Mesenchymal stem cell (in vitro differentiated cells and primary cell): ENCODE measurements at regions not wholly inside any gene's neighbourhood (a gene's known extent, or its start where the extent isn't known, plus 50 kb on each side); places are given as distances from the start of the nearest gene placed in this dataset.

ENCODE experiments used
- DNase-seq: peaks from one replicate; pipeline ENCODE4 v3.0.0-alpha.2; 2013
- H2AFZ ChIP-seq: one replicate; pipeline ENCODE4 v1.6.1; 2013; ENCODE audit warnings: low read depth, mild to moderate bottlenecking, control low read depth, inconsistent platforms, low read length, moderate library complexity
- H2AK5ac ChIP-seq: 2 replicates; pipeline ENCODE4 v1.6.1; 2013; ENCODE audit warnings: low read length, moderate library complexity, mild to moderate bottlenecking, inconsistent platforms; ENCODE audit not compliant: severe bottlenecking
- H2BK120ac ChIP-seq: one replicate; pipeline ENCODE4 v1.6.1; 2013; ENCODE audit warnings: low read depth, mild to moderate bottlenecking, inconsistent platforms, low read length, moderate library complexity
- H2BK12ac ChIP-seq, 2 experiments: one replicate each; pipeline ENCODE4 v1.6.1; 2013; ENCODE audit warnings: inconsistent platforms in 2 of 2, low read length in 2 of 2, mild to moderate bottlenecking in 2 of 2, moderate library complexity in 2 of 2, control low read depth in 1 of 2
- H2BK15ac ChIP-seq: one replicate; pipeline ENCODE4 v1.6.1; 2013; ENCODE audit warnings: mild to moderate bottlenecking, low read depth, inconsistent platforms; ENCODE audit not compliant: poor library complexity, severe bottlenecking
- H2BK5ac ChIP-seq: 2 replicates; pipeline ENCODE4 v1.6.1; 2013; ENCODE audit warnings: low read depth, mild to moderate bottlenecking, low read length, control low read depth, inconsistent platforms; ENCODE audit not compliant: poor library complexity, severe bottlenecking
- H3K14ac ChIP-seq, 2 experiments: one replicate each; pipeline ENCODE4 v1.6.1; 2013; ENCODE audit warnings: inconsistent platforms in 2 of 2, low read length in 2 of 2, control low read depth in 1 of 2, mild to moderate bottlenecking in 1 of 2, moderate library complexity in 1 of 2
- H3K18ac ChIP-seq, 2 experiments: one replicate each; pipeline ENCODE4 v1.6.1; 2013; ENCODE audit warnings: inconsistent platforms in 2 of 2, low read length in 2 of 2, control low read depth in 1 of 2, low read depth in 1 of 2, mild to moderate bottlenecking in 1 of 2
- H3K23ac ChIP-seq, 2 experiments: one replicate each; pipeline ENCODE4 v1.6.1; 2013; ENCODE audit warnings: inconsistent platforms in 2 of 2, low read length in 2 of 2, mild to moderate bottlenecking in 2 of 2, moderate library complexity in 2 of 2, control low read depth in 1 of 2
- H3K27ac ChIP-seq: 2 replicates; pipeline ENCODE4 v1.5.1; 2013; ENCODE audit warnings: mild to moderate bottlenecking, moderate library complexity, low read length, control low read depth, inconsistent platforms; ENCODE audit not compliant: poor library complexity, severe bottlenecking
- H3K27me3 ChIP-seq, 2 experiments: 2 replicates each; pipeline versions ENCODE4 v1.6.1 to v1.7.0; 2013; ENCODE audit warnings: low read length in 2 of 2, mild to moderate bottlenecking in 2 of 2, moderate library complexity in 2 of 2, control low read depth in 1 of 2, inconsistent platforms in 1 of 2; ENCODE audit not compliant: control insufficient read depth in 1 of 2, insufficient read depth in 1 of 2
- H3K36me3 ChIP-seq, 2 experiments: 2 replicates each; pipeline versions ENCODE4 v1.6.1 to v1.7.0; 2013; ENCODE audit warnings: low read length in 2 of 2, control low read depth in 1 of 2, inconsistent platforms in 1 of 2, low read depth in 1 of 2, mild to moderate bottlenecking in 1 of 2; ENCODE audit not compliant: insufficient read depth in 2 of 2, control insufficient read depth in 1 of 2
- H3K4ac ChIP-seq, 2 experiments: one replicate each; pipeline ENCODE4 v1.6.1; 2013; ENCODE audit warnings: inconsistent platforms in 2 of 2, low read length in 2 of 2, mild to moderate bottlenecking in 2 of 2, moderate library complexity in 2 of 2, control low read depth in 1 of 2, low read depth in 1 of 2
- H3K4me1 ChIP-seq: 2 replicates; pipeline ENCODE4 v1.6.1; 2013; ENCODE audit warnings: low read depth, low read length, control low read depth; ENCODE audit not compliant: control insufficient read depth, insufficient read depth
- H3K4me2 ChIP-seq: 2 replicates; pipeline ENCODE4 v1.6.1; 2013; ENCODE audit warnings: low read length, mild to moderate bottlenecking, inconsistent platforms; ENCODE audit not compliant: poor library complexity, severe bottlenecking
- H3K4me3 ChIP-seq, 2 experiments: 2 replicates each; pipeline versions ENCODE4 v1.5.1 to v1.7.0; 2013; ENCODE audit warnings: low read length in 2 of 2, mild to moderate bottlenecking in 2 of 2, control low read depth in 1 of 2, low read depth in 1 of 2; ENCODE audit not compliant: insufficient read depth in 1 of 2
- H3K79me1 ChIP-seq: replicated peaks from 2 replicates; pipeline ENCODE4 v1.6.1; 2013; ENCODE audit warnings: mild to moderate bottlenecking, control low read depth, low read length, inconsistent platforms; ENCODE audit not compliant: poor library complexity, severe bottlenecking
- H3K9ac ChIP-seq: 2 replicates; pipeline ENCODE4 v1.7.0; 2013; ENCODE audit warnings: mild to moderate bottlenecking, low read length, moderate library complexity
- H3K9me3 ChIP-seq: 2 replicates; pipeline ENCODE4 v1.7.0; 2013; ENCODE audit warnings: mild to moderate bottlenecking, low read length; ENCODE audit not compliant: control insufficient read depth
- H4K8ac ChIP-seq: one replicate; pipeline ENCODE4 v1.6.1; 2013; ENCODE audit warnings: inconsistent platforms, mild to moderate bottlenecking, low read length, moderate library complexity
- H4K91ac ChIP-seq: one replicate; pipeline ENCODE4 v1.6.1; 2013; ENCODE audit warnings: mild to moderate bottlenecking, low read length, inconsistent platforms
- WGBS: methylation state at CpG from one replicate; pipeline ENCODE4 v1.1.7; 2013; ENCODE audit warnings: mixed read lengths; 5-methylcytosine and 5-hydroxymethylcytosine counted together

DNA sequence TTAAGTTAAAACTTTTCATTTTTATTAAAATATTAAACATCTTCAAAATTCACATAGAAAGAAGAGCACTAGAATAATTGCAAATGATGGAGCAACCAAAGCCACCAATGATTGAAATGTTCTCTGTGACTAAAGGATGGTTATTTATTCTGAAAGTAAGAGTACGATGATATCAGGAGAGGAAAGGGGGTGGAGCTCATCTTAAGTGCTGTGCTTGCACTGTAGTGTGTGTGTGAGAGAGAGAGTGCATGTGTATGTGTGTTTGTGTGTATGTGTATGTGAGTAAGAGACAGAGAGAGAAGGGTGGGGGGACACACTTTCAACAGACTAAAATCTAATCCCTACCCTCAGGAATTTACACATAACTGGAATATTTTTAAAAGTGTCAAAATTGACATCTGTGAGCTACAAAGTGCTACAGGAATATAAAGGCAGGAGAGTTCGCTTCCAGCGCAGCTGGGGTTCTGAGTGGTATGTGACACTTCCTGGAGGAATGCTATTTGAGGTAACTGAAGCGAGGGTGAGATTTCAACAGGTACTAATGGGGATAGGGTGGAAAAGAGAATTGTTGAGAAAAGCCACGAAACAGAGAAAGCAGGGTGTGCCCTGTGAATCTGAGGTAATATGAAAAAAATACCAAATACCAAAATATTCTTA, 57.2 kb upstream of the SMNDC1 start:
- no peak overlapping the region for H2BK12ac ChIP-seq
- H3K18ac ChIP-seq: no peak overlapping the region
- H3K14ac ChIP-seq: no peak overlapping the region
- H2AK5ac ChIP-seq: no peak overlapping the region
- H3K23ac ChIP-seq: no peak overlapping the region
- no peak overlapping the region for H3K9ac ChIP-seq
- H2BK15ac ChIP-seq: no peak overlapping the region
- H3K4me1 ChIP-seq: peaks cover 42% of the 10 kb centered on the region
- WGBS: 39% methylated on average over 4 of the region's 5 CpGs
- H3K4me2 ChIP-seq: peak overlapping the region; percentile 57
- no peaks in the 10 kb centered on the region for H3K27me3 ChIP-seq
- no peak overlapping the region for H3K4me3 ChIP-seq
- no peaks in the 10 kb centered on the region for H3K9me3 ChIP-seq
- H2AFZ ChIP-seq: no peak overlapping the region
- H3K27ac ChIP-seq: peak overlapping the region; percentile 5
- no peak for DNase-seq
- H3K4ac ChIP-seq: no peak overlapping the region
- no peak overlapping the region for H4K91ac ChIP-seq
- H3K36me3 ChIP-seq: no peaks in the 10 kb centered on the region
- no peak overlapping the region for H2BK120ac ChIP-seq
- H4K8ac ChIP-seq: no peak overlapping the region
- H3K79me1 ChIP-seq: no peaks in the 10 kb centered on the region
- no peak overlapping the region for H2BK5ac ChIP-seq

DNA sequence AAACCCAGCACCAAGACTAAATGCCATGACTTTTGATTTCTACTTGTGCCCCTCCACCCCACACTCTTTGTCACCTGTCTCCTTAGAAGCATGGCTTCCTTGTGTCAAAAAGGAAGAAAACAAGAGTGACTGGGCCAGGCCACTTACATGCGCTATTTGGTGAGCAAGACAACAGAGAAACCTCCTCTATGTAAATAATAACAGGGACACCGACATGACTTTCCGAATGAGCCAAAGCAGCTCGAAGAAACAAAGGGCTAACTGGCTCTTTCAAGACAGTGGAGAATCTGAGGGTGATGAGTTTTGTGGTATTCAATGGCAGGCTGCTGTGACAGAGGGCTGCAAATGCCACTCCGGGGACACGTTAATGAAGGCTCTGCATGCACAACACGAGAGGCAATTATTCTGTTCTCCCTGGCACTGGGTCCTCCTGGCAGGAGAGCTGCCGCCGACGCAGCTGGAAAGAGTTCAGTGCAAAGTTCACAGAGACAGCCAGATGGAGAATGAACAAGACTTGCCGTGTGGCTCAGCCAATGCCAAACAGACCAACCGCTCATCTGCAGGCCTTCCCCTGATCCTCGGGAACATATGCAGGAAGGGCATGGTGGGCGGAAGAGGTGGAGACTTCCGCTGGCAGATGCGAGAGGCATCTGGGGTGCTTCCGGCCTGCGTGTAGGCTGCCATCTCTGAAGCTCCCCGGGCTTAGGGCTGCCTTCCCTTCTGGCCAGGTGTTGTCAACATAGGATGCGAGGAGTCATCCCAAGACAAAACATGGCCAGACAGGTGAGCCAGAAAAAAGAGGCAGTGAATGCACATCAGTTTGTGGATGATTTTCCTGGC, 59.1 kb upstream of the SMNDC1 start:
- H3K27ac ChIP-seq: no peak overlapping the region
- H2BK120ac ChIP-seq: no peak overlapping the region
- H4K8ac ChIP-seq: no peak overlapping the region
- no peak overlapping the region for H3K4me2 ChIP-seq
- H4K91ac ChIP-seq: no peak overlapping the region
- no peak overlapping the region for H3K9ac ChIP-seq
- H3K36me3 ChIP-seq: no peaks in the 10 kb centered on the region
- H3K4ac ChIP-seq: no peak overlapping the region
- H3K4me1 ChIP-seq: peaks cover 34% of the 10 kb centered on the region
- H2BK12ac ChIP-seq: no peak overlapping the region
- DNase-seq: no peak
- H2BK5ac ChIP-seq: no peak overlapping the region
- no peak overlapping the region for H2AFZ ChIP-seq
- no peak overlapping the region for H3K14ac ChIP-seq
- 93% methylated on average over 20 of the region's 20 CpGs for WGBS
- no peak overlapping the region for H2BK15ac ChIP-seq
- no peak overlapping the region for H2AK5ac ChIP-seq
- no peaks in the 10 kb centered on the region for H3K27me3 ChIP-seq
- no peaks in the 10 kb centered on the region for H3K9me3 ChIP-seq
- no peak overlapping the region for H3K4me3 ChIP-seq
- H3K79me1 ChIP-seq: no peaks in the 10 kb centered on the region
- peak overlapping the region in 1 of 2 experiments; percentile 74 for H3K23ac ChIP-seq
- H3K18ac ChIP-seq: no peak overlapping the region

- no peaks in the 10 kb centered on the region for H3K36me3 ChIP-seq
- H3K9ac ChIP-seq: no peak overlapping the region
- 67% methylated on average over 2 of the region's 3 CpGs for WGBS
- no peak overlapping the region for H2BK120ac ChIP-seq
- no peak overlapping the region for H3K14ac ChIP-seq
- no peak overlapping the region for H3K23ac ChIP-seq
- no peak overlapping the region for H3K27ac ChIP-seq
- no peak overlapping the region for H2AFZ ChIP-seq
- no peak overlapping the region for H3K4me3 ChIP-seq
- H4K91ac ChIP-seq: no peak overlapping the region
- no peak overlapping the region for H2BK5ac ChIP-seq
- H3K18ac ChIP-seq: no peak overlapping the region
- H3K4me1 ChIP-seq: peaks cover 26% of the 10 kb centered on the region
- H3K79me1 ChIP-seq: no peaks in the 10 kb centered on the region
- no peak overlapping the region for H2AK5ac ChIP-seq
- no peaks in the 10 kb centered on the region for H3K27me3 ChIP-seq
- DNase-seq: no peak
- no peaks in the 10 kb centered on the region for H3K9me3 ChIP-seq
- no peak overlapping the region for H3K4me2 ChIP-seq
- H2BK12ac ChIP-seq: no peak overlapping the region
- H2BK15ac ChIP-seq: no peak overlapping the region
- no peak overlapping the region for H4K8ac ChIP-seq
- no peak overlapping the region for H3K4ac ChIP-seq
Measured at GRCh38 chr10:110364531-110364937, 59.8 kb upstream of the SMNDC1 start.

DNA sequence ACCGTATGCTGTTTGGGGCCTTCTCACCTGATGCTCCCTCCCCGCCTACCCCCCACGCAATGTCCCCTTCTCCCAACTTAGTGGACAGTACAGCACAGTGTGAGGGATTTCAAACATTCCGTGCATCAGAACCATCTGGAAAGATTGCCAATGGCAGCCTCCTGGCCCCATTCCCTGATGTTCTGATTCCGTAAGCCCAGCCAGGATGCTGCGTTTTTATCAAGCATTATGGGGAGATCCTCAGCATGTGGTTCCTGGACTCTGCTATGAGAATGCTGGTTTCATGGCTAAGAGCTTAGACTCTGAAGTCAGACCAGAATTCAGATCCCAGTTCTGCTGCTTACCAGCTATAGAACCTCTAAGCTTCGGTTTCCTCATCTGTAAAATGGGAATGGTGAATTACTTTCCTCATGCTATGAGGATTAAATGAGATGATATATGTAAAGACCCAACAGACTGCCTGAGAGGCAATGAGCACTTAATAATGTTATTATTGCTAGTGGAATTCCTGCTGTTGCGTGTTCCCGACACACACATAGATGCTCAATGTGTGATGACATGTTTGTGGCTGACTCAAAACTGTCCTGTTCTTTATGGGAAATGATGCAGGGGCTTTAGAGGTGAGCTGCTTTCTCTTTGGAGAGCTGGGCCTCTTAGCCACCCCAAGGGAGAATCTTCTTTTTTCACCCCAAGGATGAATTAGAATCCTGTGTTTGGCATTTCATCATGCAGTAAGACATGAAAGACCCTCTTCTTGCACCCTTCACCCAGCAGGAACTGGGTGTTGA, 60.8 kb upstream of the SMNDC1 start:
- Histone ChIP-seq H3K27me3 (no peaks in the 10 kb centered on the region), H3K4me1 (peaks cover 25% of the 10 kb centered on the region), H3K4me2 (no peak overlapping the region), H2AK5ac (peak overlapping the region; percentile 20), H2BK5ac (no peak overlapping the region), H2BK120ac (no peak overlapping the region), H3K9me3 (no peaks in the 10 kb centered on the region), H3K36me3 (no peaks in the 10 kb centered on the region), H2BK15ac (no peak overlapping the region), H4K91ac (no peak overlapping the region), H3K79me1 (no peaks in the 10 kb centered on the region), H3K27ac (no peak overlapping the region), H3K18ac (no peak overlapping the region), H2BK12ac (no peak overlapping the region), H3K9ac (no peak overlapping the region), H3K4me3 (no peak overlapping the region), H3K4ac (no peak overlapping the region), H3K14ac (no peak overlapping the region), H4K8ac (no peak overlapping the region), H3K23ac (no peak overlapping the region), H2AFZ (no peak overlapping the region)
- WGBS: 91% methylated on average over 9 of the region's 9 CpGs
- no peak for DNase-seq
